ENCODE measurements at regions not wholly inside any gene's neighbourhood (a gene's known extent, or its start where the extent isn't known, plus 50 kb on each side); places are given as distances from the start of the nearest gene placed in this dataset.
A peak's percentile ranks its signal among the peaks of the same experiment; 100 is the strongest.

DNA sequence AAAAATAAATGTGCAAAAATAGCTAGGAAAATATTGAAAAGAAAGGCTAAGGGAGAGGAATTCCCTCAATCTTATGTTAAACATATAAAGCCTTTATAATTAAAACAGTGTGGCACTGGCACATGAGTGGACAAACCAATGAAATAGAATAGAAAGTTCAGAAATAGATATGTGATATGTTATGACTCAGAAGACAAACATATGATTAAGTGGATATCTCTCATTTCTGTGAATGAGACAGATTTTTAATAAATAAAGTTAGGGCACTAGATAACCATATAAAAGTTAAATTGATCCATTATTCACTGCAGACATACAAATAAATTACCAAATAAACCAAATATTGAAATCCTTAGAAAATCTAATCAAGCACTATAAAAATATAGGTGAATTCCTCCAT is 73.0 kb downstream of the ALG10B start:
- Histone ChIP-seq H3K27me3 (ENCODE audit: insufficient read depth, low read depth) (no peaks in the 10 kb centered on the region), H3K79me2 (ENCODE audit: low read depth) (no peaks in the 10 kb centered on the region), H3K27ac (no peak overlapping the region), H3K4me2 (no peak overlapping the region), H3K4me3 (no peak overlapping the region), H3K9me3 (ENCODE audit: insufficient read depth, low read depth) (peaks cover 24% of the 10 kb centered on the region), H4K20me1 (ENCODE audit: insufficient read depth) (no peaks in the 10 kb centered on the region), H3F3A (ENCODE audit: insufficient read depth, low read depth) (peaks cover 25% of the 10 kb centered on the region), H3K9me2 (ENCODE audit: insufficient read depth) (no peaks in the 10 kb centered on the region), H2AFZ (no peak overlapping the region), H3K4me1 (replicated peaks; ENCODE audit: insufficient read depth) (peaks cover 52% of the 10 kb centered on the region), H3K36me3 (ENCODE audit: low read depth) (no peaks in the 10 kb centered on the region)
- TF ChIP-seq CTCF (conservative IDR thresholded peaks at IDR 0.05) = no peak
- no peak for TF ChIP-seq EZH2 (IDR thresholded peaks at IDR 0.05; ENCODE audit: low read depth)
- BruUV-seq (replicated peaks) = no TSS peak
- ChIA-PET CTCF (no interaction called here), POLR2A (ENCODE audit: unreplicated experiment) (no interaction called here)
- DNase-seq = peak in 1 of 2 experiments; percentile 36
- intact Hi-C loops (cut with micrococcal nuclease; ENCODE audit: unreplicated experiment) = loop anchor here (5.0 to 10.0 kb wide), 3 partner anchors 155 to 252 kb away; no protein-coding TSS in a partner anchor

- no peak for TF ChIP-seq CTCF (conservative IDR thresholded peaks at IDR 0.05)
- no peak for TF ChIP-seq EZH2 (IDR thresholded peaks at IDR 0.05; ENCODE audit: low read depth)
- H2AFZ ChIP-seq = no peak overlapping the region
- H3K4me3 ChIP-seq = no peak overlapping the region
- peaks cover 24% of the 10 kb centered on the region for H3K9me3 ChIP-seq (ENCODE audit: insufficient read depth, low read depth)
- POLR2A ChIA-PET (ENCODE audit: unreplicated experiment) = no interaction called here
- no peaks in the 10 kb centered on the region for H3K36me3 ChIP-seq (ENCODE audit: low read depth)
- no peak overlapping the region for H3K4me2 ChIP-seq
- no peaks in the 10 kb centered on the region for H3K27me3 ChIP-seq (ENCODE audit: insufficient read depth, low read depth)
- no peaks in the 10 kb centered on the region for H3K79me2 ChIP-seq (ENCODE audit: low read depth)
- H3K4me1 ChIP-seq (replicated peaks; ENCODE audit: insufficient read depth) = peaks cover 42% of the 10 kb centered on the region
- intact Hi-C loops (cut with micrococcal nuclease; ENCODE audit: unreplicated experiment) = no loop called here
- no TSS peak for BruUV-seq (replicated peaks)
- no peak overlapping the region for H3K27ac ChIP-seq
- H4K20me1 ChIP-seq (ENCODE audit: insufficient read depth) = no peaks in the 10 kb centered on the region
- CTCF ChIA-PET = no interaction called here
- no peaks in the 10 kb centered on the region for H3K9me2 ChIP-seq (ENCODE audit: insufficient read depth)
- DNase-seq = no peak
- peaks cover 14% of the 10 kb centered on the region; the same call in 1 of the 2 replicates for H3F3A ChIP-seq (ENCODE audit: insufficient read depth, low read depth)
These were observed 74.4 kb downstream of the ALG10B start for GRCh38 chr12:38391007-38391406.

DNA sequence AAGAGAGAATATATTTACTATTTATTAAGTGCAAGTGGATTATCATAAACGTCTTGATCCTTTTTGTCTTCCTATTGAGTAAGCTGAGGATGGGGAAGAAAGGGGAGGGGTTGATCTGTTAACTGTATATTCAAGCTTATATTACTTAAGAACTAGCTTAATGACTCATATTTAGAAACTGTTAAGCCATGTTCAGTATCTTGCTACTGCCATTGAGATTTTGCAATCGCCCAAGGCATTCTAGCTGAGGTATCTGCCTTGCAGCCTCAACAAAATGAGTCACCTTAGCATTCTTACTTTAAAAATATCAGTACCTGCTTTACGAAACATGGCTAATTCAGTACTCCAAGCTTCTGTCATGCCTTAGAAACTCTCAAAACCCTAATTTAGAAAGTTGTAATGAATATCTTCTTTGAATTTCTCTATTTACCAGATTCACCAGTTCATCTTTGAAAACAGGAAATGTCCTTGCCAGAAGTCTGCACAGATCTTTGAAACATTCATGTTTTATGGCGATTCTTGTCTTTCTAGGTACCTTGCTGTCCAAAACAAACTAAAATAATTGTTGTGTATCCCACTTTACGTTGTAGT is 76.1 kb downstream of the ALG10B start:
- no peak overlapping the region for H2AFZ ChIP-seq

More for the DNA sequence above, 76.1 kb downstream of the ALG10B start:
- TF ChIP-seq EZH2 (IDR thresholded peaks at IDR 0.05; ENCODE audit: low read depth) (no peak), CTCF (conservative IDR thresholded peaks at IDR 0.05) (no peak)
- no peaks in the 10 kb centered on the region for H3K36me3 ChIP-seq (ENCODE audit: low read depth)
- H3K27me3 ChIP-seq (ENCODE audit: insufficient read depth, low read depth) = no peaks in the 10 kb centered on the region
- peaks cover 4% of the 10 kb centered on the region; the same call in 1 of the 2 replicates for H3K9me2 ChIP-seq (ENCODE audit: insufficient read depth)
- peaks cover 17% of the 10 kb centered on the region for H3K9me3 ChIP-seq (ENCODE audit: insufficient read depth, low read depth)
- peak overlapping the region; percentile 51 for H3K4me2 ChIP-seq
- 0 out of 2 replicates have a peak, but pooled peaks cover 7% of the 10 kb centered on the region for H3F3A ChIP-seq (ENCODE audit: insufficient read depth, low read depth)
- no TSS peak for BruUV-seq (replicated peaks)
- no peaks in the 10 kb centered on the region for H4K20me1 ChIP-seq (ENCODE audit: insufficient read depth)
- ChIA-PET POLR2A (ENCODE audit: unreplicated experiment) (no interaction called here), CTCF (interaction anchor here (1.6 kb wide), 1 partner anchor 8 kb away, joined by 3 read pairs; no protein-coding TSS in a partner anchor)
- DNase-seq = peak; percentile 67 to 97
- no peaks in the 10 kb centered on the region for H3K79me2 ChIP-seq (ENCODE audit: low read depth)
- H3K27ac ChIP-seq = peak overlapping the region; percentile 73
- no peak overlapping the region for H3K4me3 ChIP-seq
- H3K4me1 ChIP-seq (replicated peaks; ENCODE audit: insufficient read depth) = peaks cover 28% of the 10 kb centered on the region
- intact Hi-C loops (cut with micrococcal nuclease; ENCODE audit: unreplicated experiment) = no loop called here

All from PC-9 (cell line).